Keratinocyte (primary cell): ENCODE measurements at regions not wholly inside any gene's neighbourhood (a gene's known extent, or its start where the extent isn't known, plus 50 kb on each side); places are given as distances from the start of the nearest gene placed in this dataset.

Experiments
- CTCF ChIP-seq, 3 experiments: IDR thresholded peaks in 1 of 3; conservative IDR thresholded peaks in 1 of 3; optimal IDR thresholded peaks in 1 of 3; 2 replicates in 2 of 3; 3 replicates in 1 of 3; pipeline versions ENCODE3 to v1.5.1; 2011; ENCODE audit warnings: low read length in 3 of 3, mild to moderate bottlenecking in 3 of 3, moderate library complexity in 2 of 3, control low read depth in 1 of 3, inconsistent platforms in 1 of 3; ENCODE audit not compliant: insufficient read depth in 2 of 3; ENCODE audit errors: extremely low read depth in 1 of 3
- EZH2 ChIP-seq: IDR thresholded peaks from one replicate; pipeline ENCODE4 v1.6.1; 2012; ENCODE audit warnings: inconsistent platforms, mild to moderate bottlenecking, low read length, moderate library complexity

GRCh38 chr13:44321961-44322360 lies 51.7 kb upstream of the SERP2 start:
- no peak for TF ChIP-seq CTCF (optimal IDR thresholded peaks at IDR 0.05 in 1 of 3, IDR thresholded peaks at IDR 0.05 in 1 of 3, conservative IDR thresholded peaks at IDR 0.05 in 1 of 3; ENCODE audit: extremely low read depth in 1 of 3, insufficient read depth in 2 of 3, low read length in 3 of 3)
- no peak for TF ChIP-seq EZH2
